OCI-LY1 (cell line): ENCODE measurements at regions not wholly inside any gene's neighbourhood (a gene's known extent, or its start where the extent isn't known, plus 50 kb on each side); places are given as distances from the start of the nearest gene placed in this dataset.

ENCODE experiments used
- H2AFZ ChIP-seq: fragments of 200-600 bp; sonication (generic), shearing (Covaris generic); 2 replicates; pipeline ENCODE4 v1.6.0; 2014; ENCODE audit warnings: antibody characterized with exemption, mild to moderate bottlenecking, low read length
- H3F3A ChIP-seq: fragments of 200-600 bp; sonication (generic), shearing (Covaris generic); 2 replicates; pipeline ENCODE4 v1.6.0; 2014; ENCODE audit warnings: mild to moderate bottlenecking, antibody characterized with exemption, low read length, moderate library complexity; ENCODE audit not compliant: insufficient read depth
- H3K27ac ChIP-seq: fragments of 200-600 bp; sonication (generic); 2 replicates; pipeline ENCODE4 v1.5.1; 2014; ENCODE audit warnings: low read length, mixed run types, mild to moderate bottlenecking, low read depth; ENCODE audit not compliant: poor library complexity, severe bottlenecking
- H3K27me3 ChIP-seq: fragments of 200-600 bp; sonication (generic); 2 replicates; pipeline ENCODE4 v1.6.0; 2014; ENCODE audit warnings: antibody characterized with exemption, mild to moderate bottlenecking, low read length, moderate library complexity; ENCODE audit not compliant: insufficient read depth
- H3K36me3 ChIP-seq: fragments of 200-600 bp; sonication (generic); 2 replicates; pipeline ENCODE4 v1.6.1; 2014; ENCODE audit warnings: mild to moderate bottlenecking, antibody characterized with exemption, low read length, moderate library complexity, mixed read lengths; ENCODE audit not compliant: insufficient read depth
- H3K4me1 ChIP-seq: fragments of 200-600 bp; sonication (generic); 2 replicates; pipeline ENCODE4 v1.5.1; 2014; ENCODE audit warnings: mild to moderate bottlenecking, low read length, moderate library complexity; ENCODE audit not compliant: insufficient read depth, severe bottlenecking
- H3K4me2 ChIP-seq: fragments of 200-600 bp; sonication (generic), shearing (Covaris generic); 2 replicates; pipeline ENCODE4 v1.6.1; 2014; ENCODE audit warnings: low read length
- H3K4me3 ChIP-seq: fragments of 200-600 bp; sonication (generic); 2 replicates; pipeline ENCODE4 v1.5.1; 2014; ENCODE audit warnings: low read length, low read depth, mild to moderate bottlenecking, mixed read lengths; ENCODE audit not compliant: poor library complexity, severe bottlenecking
- H3K79me2 ChIP-seq: fragments of 200-600 bp; shearing (Covaris generic); 2 replicates; pipeline ENCODE4 v1.6.1; 2016; ENCODE audit warnings: mixed run types, low read length, mixed read lengths; ENCODE audit not compliant: insufficient read depth
- H3K9ac ChIP-seq: fragments of 200-600 bp; sonication (generic), shearing (Covaris generic); 2 replicates; pipeline ENCODE4 v1.6.1; 2014; ENCODE audit warnings: mild to moderate bottlenecking, low read length, mixed read lengths
- H3K9me2 ChIP-seq: fragments of 200-600 bp; sonication (generic), shearing (Covaris generic); 2 replicates; pipeline ENCODE4 v1.6.1; 2014; ENCODE audit warnings: low read depth, mild to moderate bottlenecking, low read length, mixed read lengths
- H3K9me3 ChIP-seq: fragments of 200-600 bp; shearing (Covaris generic); 2 replicates; pipeline ENCODE4 v1.6.1; 2014; ENCODE audit warnings: low read length, mixed read lengths
- H4K20me1 ChIP-seq: fragments of 200-600 bp; sonication (generic), shearing (Covaris generic); 2 replicates; pipeline ENCODE4 v1.6.0; 2016; ENCODE audit warnings: mild to moderate bottlenecking, low read length; ENCODE audit not compliant: insufficient read depth
- CTCF ChIP-seq: fragments of 200-600 bp; sonication (generic), shearing (Covaris generic); IDR thresholded peaks from 2 replicates; pipeline ENCODE4 v1.5.1; 2017; ENCODE audit warnings: mild to moderate bottlenecking, antibody characterized with exemption, low read length, moderate library complexity, mixed read lengths
- EZH2 ChIP-seq: fragments of 200-600 bp; sonication (generic), shearing (Covaris generic); IDR thresholded peaks from 2 replicates; pipeline ENCODE4 v1.8.0; 2017; ENCODE audit warnings: borderline replicate concordance, mixed run types, mild to moderate bottlenecking, antibody characterized with exemption, low read length, moderate library complexity, mixed read lengths

GRCh38 chr5:73296772-73297171, 123.8 kb downstream of the TMEM174 start:
- H3K4me2 ChIP-seq = no peak overlapping the region
- no peaks in the 10 kb centered on the region for H3K79me2 ChIP-seq
- H3K27ac ChIP-seq = no peak overlapping the region
- H3K4me1 ChIP-seq = no peaks in the 10 kb centered on the region
- no peaks in the 10 kb centered on the region for H3K9me2 ChIP-seq
- H3F3A ChIP-seq = no peaks in the 10 kb centered on the region
- no peak overlapping the region for H3K4me3 ChIP-seq
- H2AFZ ChIP-seq = no peak overlapping the region
- no peak overlapping the region for H3K9ac ChIP-seq
- no peaks in the 10 kb centered on the region for H3K36me3 ChIP-seq
- no peak for TF ChIP-seq EZH2
- TF ChIP-seq CTCF = no peak
- no peaks in the 10 kb centered on the region for H3K27me3 ChIP-seq
- H3K9me3 ChIP-seq = no peaks in the 10 kb centered on the region
- H4K20me1 ChIP-seq = no peaks in the 10 kb centered on the region

GRCh38 chr5:73295921-73296320, 122.9 kb downstream of the TMEM174 start:
- Histone ChIP-seq H3K4me1 (no peaks in the 10 kb centered on the region), H3K36me3 (no peaks in the 10 kb centered on the region), H3K9me2 (no peaks in the 10 kb centered on the region), H3K9me3 (no peaks in the 10 kb centered on the region), H3K27me3 (no peaks in the 10 kb centered on the region), H3K9ac (no peak overlapping the region), H3K4me2 (no peak overlapping the region), H3F3A (no peaks in the 10 kb centered on the region), H4K20me1 (no peaks in the 10 kb centered on the region), H2AFZ (no peak overlapping the region), H3K27ac (no peak overlapping the region), H3K4me3 (no peak overlapping the region), H3K79me2 (no peaks in the 10 kb centered on the region)
- TF ChIP-seq CTCF (no peak), EZH2 (no peak)

- Histone ChIP-seq H3K27ac (no peak overlapping the region), H3K4me3 (no peak overlapping the region), H3K9ac (no peak overlapping the region), H3K36me3 (no peaks in the 10 kb centered on the region), H3K9me3 (no peaks in the 10 kb centered on the region), H2AFZ (no peak overlapping the region), H3K4me1 (no peaks in the 10 kb centered on the region), H3K27me3 (no peaks in the 10 kb centered on the region), H3K4me2 (no peak overlapping the region), H3K79me2 (no peaks in the 10 kb centered on the region), H3F3A (no peaks in the 10 kb centered on the region), H4K20me1 (no peaks in the 10 kb centered on the region), H3K9me2 (no peaks in the 10 kb centered on the region)
- TF ChIP-seq CTCF (peak; percentile 31; the same call in 1 of the 2 replicates), EZH2 (no peak)
Measured at GRCh38 chr5:73295447-73295846, 122.5 kb downstream of the TMEM174 start.
